SK-N-SH (cell line): ENCODE measurements at regions not wholly inside any gene's neighbourhood (a gene's known extent, or its start where the extent isn't known, plus 50 kb on each side); places are given as distances from the start of the nearest gene placed in this dataset.

ENCODE experiments used
- RFX5 ChIP-seq: IDR thresholded peaks from 2 replicates; pipeline ENCODE4 v1.6.1; 2012; ENCODE audit warnings: mild to moderate bottlenecking, improper control_type of control experiment, low read length
- TF ChIP-seq, protein P1 (sequence below): fragments of 200-600 bp; sonication (generic); IDR thresholded peaks from 2 replicates; pipeline ENCODE4 v1.6.1; 2017; ENCODE audit warnings: antibody characterized with exemption, mild to moderate bottlenecking, moderate library complexity

DNA sequence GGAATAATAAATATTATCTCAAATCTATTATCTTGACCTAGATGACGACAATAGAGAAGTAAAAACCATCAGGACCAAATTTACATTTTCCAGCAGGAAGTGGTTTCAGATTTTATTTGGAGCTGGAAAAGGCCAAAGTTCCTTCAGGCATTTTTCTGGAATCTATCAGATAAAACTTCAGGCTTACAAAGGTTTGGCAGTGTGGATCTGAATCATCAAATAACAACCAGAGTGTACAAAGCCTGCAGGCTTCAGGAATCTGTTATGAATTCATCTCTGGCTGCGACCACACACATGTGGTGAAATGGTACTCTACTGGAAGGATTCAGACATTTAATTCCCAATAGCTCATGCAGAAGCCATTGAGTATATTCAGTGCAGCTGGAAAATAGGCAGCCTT, 726.4 kb upstream of the GRAMD2B start:
- TF ChIP-seq, protein P1, sequence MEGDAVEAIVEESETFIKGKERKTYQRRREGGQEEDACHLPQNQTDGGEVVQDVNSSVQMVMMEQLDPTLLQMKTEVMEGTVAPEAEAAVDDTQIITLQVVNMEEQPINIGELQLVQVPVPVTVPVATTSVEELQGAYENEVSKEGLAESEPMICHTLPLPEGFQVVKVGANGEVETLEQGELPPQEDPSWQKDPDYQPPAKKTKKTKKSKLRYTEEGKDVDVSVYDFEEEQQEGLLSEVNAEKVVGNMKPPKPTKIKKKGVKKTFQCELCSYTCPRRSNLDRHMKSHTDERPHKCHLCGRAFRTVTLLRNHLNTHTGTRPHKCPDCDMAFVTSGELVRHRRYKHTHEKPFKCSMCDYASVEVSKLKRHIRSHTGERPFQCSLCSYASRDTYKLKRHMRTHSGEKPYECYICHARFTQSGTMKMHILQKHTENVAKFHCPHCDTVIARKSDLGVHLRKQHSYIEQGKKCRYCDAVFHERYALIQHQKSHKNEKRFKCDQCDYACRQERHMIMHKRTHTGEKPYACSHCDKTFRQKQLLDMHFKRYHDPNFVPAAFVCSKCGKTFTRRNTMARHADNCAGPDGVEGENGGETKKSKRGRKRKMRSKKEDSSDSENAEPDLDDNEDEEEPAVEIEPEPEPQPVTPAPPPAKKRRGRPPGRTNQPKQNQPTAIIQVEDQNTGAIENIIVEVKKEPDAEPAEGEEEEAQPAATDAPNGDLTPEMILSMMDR = no peak
- no peak for TF ChIP-seq RFX5
